H9 (cell line): ENCODE measurements at regions not wholly inside any gene's neighbourhood (a gene's known extent, or its start where the extent isn't known, plus 50 kb on each side); places are given as distances from the start of the nearest gene placed in this dataset.

Experiments used
- DNase-seq: peaks from one replicate; pipeline ENCODE4 v3.0.0-alpha.2; 2017
- H2AFZ ChIP-seq: one replicate; pipeline ENCODE4 v1.6.1; 2013; ENCODE audit warnings: mild to moderate bottlenecking, low read length, control low read depth, moderate library complexity
- H2AK5ac ChIP-seq: 2 replicates; pipeline ENCODE4 v1.6.1; 2013; ENCODE audit warnings: low read length, control low read depth, mixed read lengths; ENCODE audit not compliant: insufficient read length
- H2BK120ac ChIP-seq: one replicate; pipeline ENCODE4 v1.6.1; 2013; ENCODE audit warnings: low read depth, mild to moderate bottlenecking, low read length, control low read depth, inconsistent platforms; ENCODE audit not compliant: poor library complexity, severe bottlenecking
- H2BK12ac ChIP-seq: 2 replicates; pipeline ENCODE4 v1.6.1; 2013; ENCODE audit warnings: low read length, control low read depth, mixed read lengths, low read depth; ENCODE audit not compliant: insufficient read length
- H2BK15ac ChIP-seq: 2 replicates; pipeline ENCODE4 v1.6.1; 2013; ENCODE audit warnings: low read depth, low read length, control low read depth
- H2BK20ac ChIP-seq: one replicate; pipeline ENCODE4 v1.6.1; 2013; ENCODE audit warnings: low read depth, mild to moderate bottlenecking, low read length, control low read depth, inconsistent platforms; ENCODE audit not compliant: poor library complexity, severe bottlenecking
- H2BK5ac ChIP-seq: 2 replicates; pipeline ENCODE4 v1.6.1; 2013; ENCODE audit warnings: low read length, control low read depth, mixed read lengths; ENCODE audit not compliant: insufficient read length
- H3K14ac ChIP-seq: 2 replicates; pipeline ENCODE4 v1.6.1; 2013; ENCODE audit warnings: low read length, control low read depth; ENCODE audit not compliant: insufficient read depth
- H3K18ac ChIP-seq: 2 replicates; pipeline ENCODE4 v1.6.1; 2013; ENCODE audit warnings: low read depth, mild to moderate bottlenecking, mixed read lengths, low read length, control low read depth; ENCODE audit not compliant: insufficient read length
- H3K23ac ChIP-seq: 2 replicates; pipeline ENCODE4 v1.6.1; 2013; ENCODE audit warnings: low read length, control low read depth, mixed read lengths, low read depth; ENCODE audit not compliant: insufficient read length
- H3K23me2 ChIP-seq: 2 replicates; pipeline ENCODE4 v1.6.1; 2013; ENCODE audit warnings: low read depth, mild to moderate bottlenecking, mixed read lengths, low read length, control low read depth; ENCODE audit not compliant: insufficient read length, poor library complexity, severe bottlenecking
- H3K27ac ChIP-seq: 2 replicates; pipeline ENCODE4 v1.5.1; 2013; ENCODE audit warnings: low read length, control low read depth, mixed read lengths, low read depth; ENCODE audit not compliant: insufficient read length
- H3K27me3 ChIP-seq: 2 replicates; pipeline ENCODE4 v1.6.1; 2013; ENCODE audit warnings: low read length, control low read depth, inconsistent platforms; ENCODE audit not compliant: insufficient read depth
- H3K4ac ChIP-seq: 2 replicates; pipeline ENCODE4 v1.6.1; 2013; ENCODE audit warnings: low read depth, mild to moderate bottlenecking, control low read depth, inconsistent platforms, low read length, moderate library complexity
- H3K4me1 ChIP-seq: 2 replicates; pipeline ENCODE4 v1.6.1; 2013; ENCODE audit warnings: low read length, control low read depth, inconsistent platforms; ENCODE audit not compliant: insufficient read depth
- H3K4me2 ChIP-seq: 2 replicates; pipeline ENCODE4 v1.6.1; 2013; ENCODE audit warnings: low read length, control low read depth, mixed read lengths; ENCODE audit not compliant: insufficient read length, insufficient read depth
- H3K56ac ChIP-seq: 2 replicates; pipeline ENCODE4 v1.6.1; 2013; ENCODE audit warnings: low read depth, mild to moderate bottlenecking, mixed read lengths, low read length, control low read depth; ENCODE audit not compliant: insufficient read length
- H3K79me1 ChIP-seq: 2 replicates; pipeline ENCODE4 v1.6.1; 2013; ENCODE audit warnings: low read depth, mild to moderate bottlenecking, moderate library complexity, low read length, control low read depth, inconsistent platforms; ENCODE audit not compliant: insufficient read depth, poor library complexity, severe bottlenecking
- H3K79me2 ChIP-seq: 2 replicates; pipeline ENCODE4 v1.6.1; 2013; ENCODE audit warnings: low read length, control low read depth, inconsistent platforms; ENCODE audit not compliant: insufficient read depth
- H3K9ac ChIP-seq: 2 replicates; pipeline ENCODE4 v1.6.1; 2013; ENCODE audit warnings: low read length, control low read depth, mixed read lengths; ENCODE audit not compliant: insufficient read length; ENCODE audit errors: extremely low read depth
- H3K9me3 ChIP-seq: one replicate; pipeline ENCODE4 v1.6.1; 2013; ENCODE audit warnings: low read depth, low read length, inconsistent platforms; ENCODE audit not compliant: control insufficient read depth
- H3T11ph ChIP-seq: one replicate; pipeline ENCODE4 v1.6.1; 2013; ENCODE audit warnings: mild to moderate bottlenecking, low read length, control low read depth, inconsistent platforms
- H4K20me1 ChIP-seq: one replicate; pipeline ENCODE4 v1.6.1; 2013; ENCODE audit not compliant: control insufficient read depth, insufficient read length, insufficient read depth
- H4K5ac ChIP-seq: 2 replicates; pipeline ENCODE4 v1.6.1; 2013; ENCODE audit warnings: low read depth, mild to moderate bottlenecking, mixed read lengths, low read length, control low read depth; ENCODE audit not compliant: insufficient read length
- H4K8ac ChIP-seq: replicated peaks from 2 replicates; pipeline ENCODE4 v1.6.1; 2013; ENCODE audit warnings: low read length, control low read depth, mixed read lengths, low read depth; ENCODE audit not compliant: insufficient read length
- H4K91ac ChIP-seq: 2 replicates; pipeline ENCODE4 v1.6.1; 2013; ENCODE audit warnings: low read depth, mild to moderate bottlenecking, moderate library complexity, mixed read lengths, low read length, control low read depth; ENCODE audit not compliant: insufficient read length
- H3K27ac Mint-ChIP-seq, 3 experiments: 2 replicates in 2 of 3; 3 replicates in 1 of 3; pipeline ENCODE4 v1.8.0; 2020 to 2021; ENCODE audit warnings: mixed read lengths in 3 of 3, mild to moderate bottlenecking in 1 of 3, moderate library complexity in 1 of 3
- H3K27me3 Mint-ChIP-seq: 2 replicates; pipeline ENCODE4 v1.8.0; 2021; ENCODE audit warnings: low read depth, mild to moderate bottlenecking, moderate library complexity, mixed read lengths
- H3K36me3 Mint-ChIP-seq, 3 experiments: 2 replicates in 2 of 3; 3 replicates in 1 of 3; pipeline ENCODE4 v1.8.0; 2020 to 2021; ENCODE audit warnings: low read depth in 3 of 3, mixed read lengths in 3 of 3; ENCODE audit not compliant: insufficient read depth in 1 of 3
- H3K4me1 Mint-ChIP-seq, 2 experiments: 2 replicates each; pipeline ENCODE4 v1.8.0; 2020; ENCODE audit warnings: mixed read lengths in 2 of 2
- H3K4me3 Mint-ChIP-seq, 2 experiments: 2 replicates in 1 of 2; 3 replicates in 1 of 2; pipeline ENCODE4 v1.8.0; 2020 to 2021; ENCODE audit warnings: mild to moderate bottlenecking in 2 of 2, mixed read lengths in 2 of 2, moderate library complexity in 1 of 2
- H3K9me3 Mint-ChIP-seq, 2 experiments: 2 replicates in 1 of 2; 3 replicates in 1 of 2; pipeline ENCODE4 v1.8.0; 2020; ENCODE audit warnings: mild to moderate bottlenecking in 2 of 2, mixed read lengths in 2 of 2, moderate library complexity in 1 of 2
- CTCF ChIP-seq: fragments of 200-600 bp; sonication (generic); conservative IDR thresholded peaks from 3 replicates; pipeline ENCODE4 v1.8.0; 2021; ENCODE audit warnings: antibody characterized with exemption, mild to moderate bottlenecking
- WGBS: extraction: QIAGEN DNeasy Blood & Tissue Kit; methylation state at CpG from one replicate; pipeline ENCODE4 v1.1.7; 2013; ENCODE audit warnings: missing lambda C conversion rate, low lambda C conversion rate, mixed read lengths; ENCODE audit not compliant: insufficient read length; ENCODE audit errors: extremely low coverage; 5-methylcytosine and 5-hydroxymethylcytosine counted together

GRCh38 chr2:172230889-172231401, 128.2 kb upstream of the DLX2 start:
- Histone ChIP-seq H3T11ph (no peak overlapping the region), H3K4me2 (no peak overlapping the region), H3K27me3 (peaks cover under 1% of the 10 kb centered on the region; the same call in 1 of the 2 replicates), H2BK15ac (no peak overlapping the region), H3K79me1 (no peaks in the 10 kb centered on the region), H3K4me1 (peaks cover under 1% of the 10 kb centered on the region; the same call in 1 of the 2 replicates), H4K91ac (no peak overlapping the region), H2BK120ac (no peak overlapping the region), H2AK5ac (no peak overlapping the region), H2BK5ac (no peak overlapping the region), H3K23ac (no peak overlapping the region), H2BK12ac (no peak overlapping the region), H3K79me2 (no peaks in the 10 kb centered on the region), H3K9ac (no peak overlapping the region), H3K23me2 (peaks cover 11% of the 10 kb centered on the region), H3K9me3 (no peaks in the 10 kb centered on the region), H3K14ac (no peak overlapping the region), H3K27ac (no peak overlapping the region), H4K5ac (no peak overlapping the region), H4K8ac (no peak overlapping the region), H3K4ac (no peak overlapping the region), H3K56ac (no peak overlapping the region), H2AFZ (no peak overlapping the region), H3K18ac (no peak overlapping the region), H4K20me1 (no peaks in the 10 kb centered on the region), H2BK20ac (no peak overlapping the region)
- DNase-seq = peak; percentile 18
- no peak for TF ChIP-seq CTCF
- Mint-ChIP-seq H3K27me3 (peaks cover 46% of the 10 kb centered on the region), H3K4me1 (peaks cover 42 to 48% of the 10 kb centered on the region in 2 experiments), H3K27ac (no peak overlapping the region; a peak in 2 of 7 replicates), H3K9me3 (no peaks in the 10 kb centered on the region), H3K36me3 (no peaks in the 10 kb centered on the region; a peak in 1 of 7 replicates), H3K4me3 (no peak overlapping the region)
- WGBS = no CpG with 5 or more reads among the region's 6 CpGs
